HCT116 (cell line): ENCODE measurements at regions not wholly inside any gene's neighbourhood (a gene's known extent, or its start where the extent isn't known, plus 50 kb on each side); places are given as distances from the start of the nearest gene placed in this dataset.

Source experiments
- ATAC-seq: fragments of 200-7000 bp; cut with Tn5 transposase; 2 replicates; pipeline ENCODE4 v1.9.1; 2020; ENCODE audit warnings: mild to moderate bottlenecking, moderate library complexity
- BruUV-seq: library from RNA; stranded (reverse); fragments of 400-500 nt; replicated peaks from 2 replicates; lab custom pipeline; 2021; lab: Mats Ljungman, UMichigan
- CTCF ChIA-PET: fragments of 300-600 bp; sonication (Branson Sonifier 250); formaldehyde crosslinking; loops from one replicate; lab custom pipeline; 2021; ENCODE audit warnings: antibody characterized with exemption; lab: Charles Lee
- POLR2A ChIA-PET: fragments of 300-600, 350-600 bp; sonication (Branson Sonifier 250); formaldehyde crosslinking; loops from one replicate; lab custom pipeline; 2021; ENCODE audit warnings: antibody characterized with exemption; lab: Charles Lee
- RAD21 ChIA-PET, 2 experiments: fragments of 300-600 bp; sonication (Branson Sonifier 250); formaldehyde crosslinking; loops; one replicate each; lab custom pipeline; 2023; ENCODE audit warnings: low total read pairs in 2 of 2; ENCODE audit not compliant: uncharacterized antibody in 2 of 2, unreplicated experiment in 2 of 2, low non-redundant PET in 1 of 2; lab: Charles Lee
- DNase-seq: peaks from one replicate; pipeline ENCODE4 v3.0.0-alpha.2; 2010; ENCODE audit warnings: low read depth, low spot score
- H2AFZ ChIP-seq: fragments of 200-600 bp; shearing (Covaris generic), sonication (generic); 2 replicates; pipeline ENCODE4 v1.6.1; 2017; ENCODE audit warnings: low read depth, mixed run types, mixed read lengths, antibody characterized with exemption, low read length; ENCODE audit not compliant: poor library complexity, severe bottlenecking
- H3K27ac ChIP-seq: 2 replicates; pipeline ENCODE4 v1.5.1; 2012; ENCODE audit warnings: low read depth, low read length
- H3K27me3 ChIP-seq: fragments of 200-600 bp; sonication (generic); 2 replicates; pipeline ENCODE4 v1.6.1; 2016; ENCODE audit warnings: mixed run types, low read length, mixed read lengths; ENCODE audit not compliant: insufficient read depth
- H3K36me3 ChIP-seq, 2 experiments: fragments of 200-500 bp in 1 of 2; fragments of 200-600 bp in 1 of 2; sonication (Bioruptor generic) in 1 of 2; sonication (generic) in 1 of 2; 2 replicates each; pipeline versions ENCODE4 v1.5.1 to v1.6.1; 2014 to 2016; ENCODE audit warnings: low read length in 2 of 2, inconsistent platforms in 1 of 2, mixed read lengths in 1 of 2, mixed run types in 1 of 2; ENCODE audit not compliant: insufficient read depth in 2 of 2, control insufficient read depth in 1 of 2
- H3K4me1 ChIP-seq, 2 experiments: fragments of 200-600 bp in 1 of 2; sonication (generic) in 1 of 2; 2 replicates each; pipeline versions ENCODE4 v1.5.1 to v1.6.1; 2012 to 2017; ENCODE audit warnings: low read length in 2 of 2, inconsistent platforms in 1 of 2, mild to moderate bottlenecking in 1 of 2, mixed read lengths in 1 of 2, mixed run types in 1 of 2, moderate library complexity in 1 of 2; ENCODE audit not compliant: insufficient read depth in 2 of 2, control insufficient read depth in 1 of 2
- H3K4me2 ChIP-seq: fragments of 200-600 bp; sonication (generic); 2 replicates; pipeline ENCODE4 v1.6.1; 2017; ENCODE audit warnings: mixed run types, low read length, mixed read lengths
- H3K4me3 ChIP-seq, 2 experiments: fragments of 200-600 bp in 1 of 2; sonication (generic) in 1 of 2; replicated peaks in 1 of 2; 2 replicates each; pipeline ENCODE4 v1.5.1; 2011 to 2016; ENCODE audit warnings: low read length in 2 of 2, control low read depth in 1 of 2, low read depth in 1 of 2, mild to moderate bottlenecking in 1 of 2, mixed read lengths in 1 of 2, mixed run types in 1 of 2
- H3K79me2 ChIP-seq: fragments of 200-600 bp; sonication (generic); 2 replicates; pipeline ENCODE4 v1.6.1; 2017; ENCODE audit warnings: mild to moderate bottlenecking, mixed run types, low read length, moderate library complexity, mixed read lengths; ENCODE audit not compliant: insufficient read depth
- H3K9ac ChIP-seq: fragments of 200-600 bp; sonication (generic); 2 replicates; pipeline ENCODE4 v1.6.1; 2016; ENCODE audit warnings: low read length, mixed read lengths
- H3K9me2 ChIP-seq: fragments of 200-600 bp; sonication (generic), shearing (Covaris generic); 2 replicates; pipeline ENCODE4 v1.6.1; 2017; ENCODE audit warnings: mixed run types, mild to moderate bottlenecking, moderate library complexity; ENCODE audit not compliant: insufficient read depth
- H3K9me3 ChIP-seq, 2 experiments: fragments of 200-500 bp in 1 of 2; fragments of 200-600 bp in 1 of 2; sonication (Bioruptor generic) in 1 of 2; sonication (generic) in 1 of 2; 2 replicates each; pipeline ENCODE4 v1.6.1; 2014 to 2017; ENCODE audit warnings: low read length in 2 of 2, mixed read lengths in 2 of 2, inconsistent platforms in 1 of 2, low read depth in 1 of 2, mild to moderate bottlenecking in 1 of 2, mixed run types in 1 of 2, moderate library complexity in 1 of 2; ENCODE audit not compliant: control insufficient read depth in 1 of 2, insufficient read depth in 1 of 2
- H4K20me1 ChIP-seq: fragments of 200-600 bp; sonication (generic), shearing (Covaris generic); 2 replicates; pipeline ENCODE4 v1.6.1; 2017; ENCODE audit warnings: mixed run types, mild to moderate bottlenecking, moderate library complexity; ENCODE audit not compliant: insufficient read depth
- ATF3 ChIP-seq: IDR thresholded peaks from 2 replicates; pipeline ENCODE4 v1.6.1; 2012
- CTCF ChIP-seq, 3 experiments: fragments of 200-600 bp in 1 of 3; sonication (generic) in 1 of 3; IDR thresholded peaks in 2 of 3; conservative IDR thresholded peaks in 1 of 3; 2 replicates each; pipeline ENCODE4 v1.5.1; 2012 to 2017; ENCODE audit warnings: low read depth in 2 of 3, low read length in 2 of 3, antibody characterized with exemption in 1 of 3, borderline replicate concordance in 1 of 3, control low read depth in 1 of 3, mild to moderate bottlenecking in 1 of 3, mixed read lengths in 1 of 3, mixed run types in 1 of 3, moderate library complexity in 1 of 3; ENCODE audit not compliant: insufficient read depth in 1 of 3
- MAX ChIP-seq: IDR thresholded peaks from 2 replicates; pipeline ENCODE4 v1.6.1; 2012
- POLR2A ChIP-seq: IDR thresholded peaks from 2 replicates; pipeline ENCODE4 v1.7.0; 2011; ENCODE audit warnings: borderline replicate concordance; ENCODE audit not compliant: insufficient read depth, insufficient read length; ENCODE audit errors: extremely low read depth
- POLR2AphosphoS5 ChIP-seq: IDR thresholded peaks from 2 replicates; pipeline ENCODE4 v1.6.1; 2011; ENCODE audit warnings: mild to moderate bottlenecking, low read depth, low read length, moderate library complexity
- RAD21 ChIP-seq: IDR thresholded peaks from 2 replicates; pipeline ENCODE4 v1.6.1; 2012; ENCODE audit warnings: low read depth, mild to moderate bottlenecking
- REST ChIP-seq: IDR thresholded peaks from 2 replicates; pipeline ENCODE4 v1.6.1; 2012; ENCODE audit warnings: low read depth
- SIN3A ChIP-seq: IDR thresholded peaks from 2 replicates; pipeline ENCODE4 v1.6.1; 2012; ENCODE audit warnings: low read depth
- SP1 ChIP-seq: IDR thresholded peaks from 2 replicates; pipeline ENCODE4 v1.6.1; 2012; ENCODE audit warnings: low read depth
- SRF ChIP-seq: IDR thresholded peaks from 2 replicates; pipeline ENCODE4 v1.6.1; 2012; ENCODE audit warnings: low read depth
- ZFX ChIP-seq: fragments of 450-650 bp; IDR thresholded peaks from 2 replicates; pipeline ENCODE4 v1.6.1; 2017
- intact Hi-C: fragments of 100-400 bp; cut with micrococcal nuclease; formaldehyde crosslinking; loops from 2 replicates; pipeline ENCODE4 v1.10.0; 2022

GRCh38 chr11:32196137-32196536 lies 105.3 kb downstream of the RCN1 start (continued):
- no peak for TF ChIP-seq CTCF (IDR thresholded peaks at IDR 0.05 in 2 of 3, conservative IDR thresholded peaks at IDR 0.05 in 1 of 3; ENCODE audit: borderline replicate concordance in 1 of 3, insufficient read depth in 1 of 3, low read depth in 2 of 3, low read length in 2 of 3)
- no peak for TF ChIP-seq MAX
- no peak for TF ChIP-seq SP1
- TF ChIP-seq SRF = no peak
- no peak for TF ChIP-seq POLR2AphosphoS5
- TF ChIP-seq ATF3 = no peak
- no peak for TF ChIP-seq SIN3A
- TF ChIP-seq POLR2A = no peak

- H3K27ac ChIP-seq = no peak overlapping the region
- no TSS peak for BruUV-seq
- POLR2A ChIA-PET = no interaction called here
- no peak overlapping the region for H2AFZ ChIP-seq
- H3K9me2 ChIP-seq = no peaks in the 10 kb centered on the region
- DNase-seq (no peak), ATAC-seq (no peak)
- H3K27me3 ChIP-seq = 0 out of 2 replicates have a peak, but pooled peaks cover 4% of the 10 kb centered on the region
- no peak overlapping the region for H3K4me3 ChIP-seq
- no peaks in the 10 kb centered on the region for H3K9me3 ChIP-seq
- intact Hi-C loops = no loop called here
- RAD21 ChIA-PET = no interaction called here
- no peaks in the 10 kb centered on the region for H3K36me3 ChIP-seq
- no peak for TF ChIP-seq MAX
- peak; percentile 41 for TF ChIP-seq REST
- TF ChIP-seq POLR2A = no peak
- TF ChIP-seq POLR2AphosphoS5 = no peak
- no peak for TF ChIP-seq SP1
- TF ChIP-seq ZFX = no peak
- TF ChIP-seq RAD21 = no peak
- no peaks in the 10 kb centered on the region for H3K79me2 ChIP-seq
- CTCF ChIA-PET = no interaction called here
- H4K20me1 ChIP-seq = no peaks in the 10 kb centered on the region
- no peak overlapping the region for H3K4me2 ChIP-seq
- H3K4me1 ChIP-seq = no peaks in the 10 kb centered on the region
- H3K9ac ChIP-seq = no peak overlapping the region
Measured at GRCh38 chr11:32198053-32198452, 107.2 kb downstream of the RCN1 start.
